MG63 (cell line): ENCODE measurements at regions not wholly inside any gene's neighbourhood (a gene's known extent, or its start where the extent isn't known, plus 50 kb on each side); places are given as distances from the start of the nearest gene placed in this dataset.
"Not testable (repeated sequence)": the region's sequence is repeated elsewhere in the genome, so short reads cannot be mapped to it uniquely, and the experiment has no call there.

ENCODE experiments used
- DNase-seq: peaks from one replicate; pipeline ENCODE4 v3.0.0-alpha.2; 2020
- H3K27me3 ChIP-seq: fragments of 250-450 bp; sonication (Bioruptor Pico); 2 replicates; pipeline ENCODE4 v1.5.1; 2020; ENCODE audit warnings: mild to moderate bottlenecking, moderate library complexity
- H3K36me3 ChIP-seq: fragments of 250-450 bp; sonication (Bioruptor Pico); 2 replicates; pipeline ENCODE4 v1.5.1; 2020; ENCODE audit warnings: mild to moderate bottlenecking, moderate library complexity
- H3K4me3 ChIP-seq: fragments of 250-450 bp; sonication (Bioruptor Pico); 2 replicates; pipeline ENCODE4 v1.5.1; 2020; ENCODE audit warnings: mild to moderate bottlenecking, moderate library complexity
- H3K9me3 ChIP-seq: fragments of 250-450 bp; sonication (Bioruptor Pico); 2 replicates; pipeline ENCODE4 v1.5.1; 2020; ENCODE audit warnings: mild to moderate bottlenecking, moderate library complexity

DNA sequence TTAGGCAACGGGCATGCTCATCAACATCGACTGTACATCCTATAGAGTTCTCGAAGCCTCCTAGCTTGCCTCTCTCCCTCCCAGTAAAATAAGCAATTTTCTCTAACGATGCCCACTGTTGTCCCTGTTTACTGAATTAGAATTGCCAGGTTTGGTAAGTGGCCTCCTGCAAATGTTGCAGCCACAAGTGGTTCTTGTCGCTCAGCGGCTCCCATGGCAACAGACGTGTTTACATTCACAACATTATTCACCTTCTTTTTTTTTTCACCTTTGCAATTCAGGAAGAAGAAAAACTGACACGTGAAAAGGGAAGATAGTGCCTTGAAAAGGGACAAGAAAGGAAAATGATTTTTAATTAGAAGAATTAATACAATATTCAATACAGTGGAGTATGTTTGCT lies 100.9 kb upstream of the PKP2 start:
- H3K27me3 ChIP-seq: no peaks in the 10 kb centered on the region
- no peaks in the 10 kb centered on the region for H3K36me3 ChIP-seq
- no peak for DNase-seq
- H3K4me3 ChIP-seq: no peak overlapping the region
- H3K9me3 ChIP-seq: no peaks in the 10 kb centered on the region

DNA sequence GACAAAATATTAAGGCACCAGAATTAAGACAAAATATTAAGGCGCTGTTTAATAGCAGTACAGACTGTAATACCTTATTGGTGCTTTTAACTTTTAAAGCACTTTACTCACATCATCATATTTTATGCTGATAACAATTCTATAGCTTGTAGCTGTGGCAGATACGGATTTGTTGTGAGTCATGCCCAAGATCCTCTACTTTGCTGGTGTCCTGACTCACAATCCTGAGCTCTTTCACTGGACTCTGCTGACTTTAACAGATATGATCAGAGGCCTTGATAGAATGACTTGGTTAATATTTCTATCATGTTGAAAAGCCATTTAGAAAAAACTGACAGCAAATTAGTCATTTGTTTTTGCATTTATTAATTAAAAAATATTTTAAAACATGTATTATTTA lies 99.0 kb upstream of the PKP2 start:
- Histone ChIP-seq H3K27me3 (no peaks in the 10 kb centered on the region), H3K36me3 (no peaks in the 10 kb centered on the region), H3K9me3 (no peaks in the 10 kb centered on the region), H3K4me3 (no peak overlapping the region)
- DNase-seq: no peak

DNA sequence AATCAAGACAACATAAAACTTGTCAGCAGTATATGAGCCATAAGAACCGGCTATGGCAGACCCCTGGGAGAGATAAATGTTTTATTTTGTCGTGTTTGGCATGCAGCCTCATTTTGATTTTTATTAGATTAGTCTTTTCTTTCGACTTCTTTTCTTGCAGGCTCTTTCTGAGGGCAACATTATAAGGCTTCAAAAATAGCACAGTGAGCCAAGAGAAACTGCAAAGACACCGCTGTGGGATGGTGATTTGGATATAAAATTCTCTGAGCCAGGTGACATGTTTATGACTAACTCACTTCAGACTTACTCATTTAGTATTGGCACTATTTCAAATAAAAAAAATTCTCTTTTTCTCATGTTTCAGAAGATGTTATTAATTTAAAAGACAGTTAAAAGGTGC lies 96.8 kb upstream of the PKP2 start:
- Histone ChIP-seq H3K27me3 (no peaks in the 10 kb centered on the region), H3K4me3 (no peak overlapping the region), H3K9me3 (no peaks in the 10 kb centered on the region), H3K36me3 (no peaks in the 10 kb centered on the region)
- no peak for DNase-seq

DNA sequence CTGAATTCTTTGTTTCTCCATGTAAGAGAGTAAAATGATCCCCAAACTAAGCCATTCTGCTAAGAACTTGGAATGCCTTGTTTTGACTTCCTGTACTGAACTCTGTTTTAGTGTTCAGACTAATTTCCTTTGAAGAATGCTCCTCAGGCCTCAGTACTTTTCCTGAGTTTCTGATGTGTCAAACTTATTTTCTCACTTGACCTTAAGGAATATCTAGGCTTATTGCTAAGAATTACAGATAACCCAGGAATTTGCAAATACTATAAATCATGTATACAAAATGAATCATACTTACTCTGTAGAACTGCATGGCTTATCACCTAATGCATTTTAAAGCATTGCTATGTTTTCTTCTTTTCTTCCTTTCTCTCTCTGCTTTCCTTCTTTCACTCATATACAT lies 93.1 kb upstream of the PKP2 start:
- no peak overlapping the region for H3K4me3 ChIP-seq
- no peaks in the 10 kb centered on the region for H3K27me3 ChIP-seq
- no peak for DNase-seq
- H3K36me3 ChIP-seq: no peaks in the 10 kb centered on the region
- no peaks in the 10 kb centered on the region for H3K9me3 ChIP-seq

DNA sequence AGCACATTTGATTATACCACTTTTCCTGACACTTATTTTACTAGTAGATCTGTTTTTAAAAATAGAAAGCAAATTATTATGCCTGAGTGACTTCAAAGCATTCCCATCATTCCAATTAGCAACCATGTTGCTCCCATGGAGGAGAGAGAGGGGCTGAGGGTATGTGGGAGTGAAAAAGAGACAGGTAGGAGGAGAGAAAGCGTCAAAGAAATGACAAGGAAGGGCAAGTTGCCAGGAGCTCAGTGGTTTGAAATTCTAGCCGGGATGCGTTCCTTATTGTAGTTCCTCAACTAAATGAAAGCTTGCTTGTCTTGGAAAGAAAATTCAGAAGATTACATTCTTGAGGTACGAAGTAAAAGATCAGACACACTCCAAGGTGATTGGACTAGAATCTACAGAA lies 92.4 kb upstream of the PKP2 start:
- Histone ChIP-seq H3K36me3 (no peaks in the 10 kb centered on the region), H3K27me3 (no peaks in the 10 kb centered on the region), H3K4me3 (no peak overlapping the region), H3K9me3 (no peaks in the 10 kb centered on the region)
- DNase-seq: no peak

DNA sequence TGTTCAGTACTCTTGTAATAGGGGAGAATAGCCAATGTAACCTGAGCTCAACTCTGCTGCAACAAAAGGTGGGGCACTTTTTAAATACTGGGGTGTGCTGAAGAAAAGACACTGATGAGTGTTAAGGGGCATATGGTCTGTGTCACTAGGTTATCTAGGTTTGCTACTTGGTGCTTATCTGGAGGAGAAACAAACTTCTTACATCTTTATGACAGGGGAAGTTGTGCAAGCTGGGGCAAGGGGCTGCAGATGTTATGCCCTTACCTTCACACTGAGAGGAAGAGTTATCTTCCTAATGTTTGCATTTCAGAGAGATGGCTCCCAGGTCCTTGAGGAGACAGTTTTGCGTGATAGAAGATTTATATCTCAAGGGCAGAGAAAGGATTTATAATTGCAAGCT lies 90.9 kb upstream of the PKP2 start:
- Histone ChIP-seq H3K36me3 (no peaks in the 10 kb centered on the region), H3K4me3 (no peak overlapping the region), H3K9me3 (no peaks in the 10 kb centered on the region), H3K27me3 (no peaks in the 10 kb centered on the region)
- no peak for DNase-seq

DNA sequence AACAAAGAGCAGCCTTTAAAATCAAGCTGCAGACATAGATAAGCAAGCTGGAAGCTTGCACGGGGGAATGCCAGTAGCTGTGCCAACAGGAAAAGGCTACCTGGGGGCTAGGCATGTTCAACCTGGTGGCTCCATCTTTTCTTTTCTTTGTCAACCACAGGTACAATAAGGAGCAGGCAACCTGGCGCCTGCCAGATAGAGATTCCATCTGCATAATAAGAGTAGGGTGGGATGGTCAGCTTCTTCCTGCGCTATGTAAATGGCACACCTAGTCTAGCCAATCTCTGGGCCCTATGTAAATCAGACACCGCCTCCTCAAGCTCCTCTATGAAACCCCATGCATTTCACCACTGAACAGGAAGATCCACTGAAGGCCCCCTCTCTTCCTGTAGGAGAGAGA lies 87.4 kb upstream of the PKP2 start:
- H3K36me3 ChIP-seq: no peaks in the 10 kb centered on the region
- DNase-seq: no peak
- no peaks in the 10 kb centered on the region; the same call in 1 of the 2 replicates for H3K27me3 ChIP-seq
- no peak overlapping the region for H3K4me3 ChIP-seq
- no peaks in the 10 kb centered on the region for H3K9me3 ChIP-seq

DNA sequence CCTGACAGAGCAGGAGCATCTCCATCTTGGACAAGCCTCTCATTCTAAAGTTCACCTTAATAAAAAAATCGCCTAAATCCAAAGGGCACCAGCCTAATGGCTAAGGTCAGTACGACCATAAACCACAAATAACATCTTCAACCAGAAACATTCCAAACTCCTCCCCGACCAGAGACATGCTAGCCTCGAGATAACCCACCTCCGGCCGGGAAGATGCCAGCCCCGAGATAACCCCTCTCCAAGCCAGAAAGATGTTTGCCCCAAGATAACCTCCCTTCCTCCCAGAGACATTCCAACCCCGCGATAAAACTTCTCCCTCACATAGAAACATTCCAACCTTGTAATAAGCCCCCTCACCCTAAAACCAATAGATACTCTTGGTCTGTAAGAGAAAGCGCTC lies 86.8 kb upstream of the PKP2 start:
- Histone ChIP-seq H3K4me3 (no peak overlapping the region), H3K9me3 (no peaks in the 10 kb centered on the region), H3K36me3 (no peaks in the 10 kb centered on the region), H3K27me3 (no peaks in the 10 kb centered on the region; the same call in 1 of the 2 replicates)
- no peak for DNase-seq

DNA sequence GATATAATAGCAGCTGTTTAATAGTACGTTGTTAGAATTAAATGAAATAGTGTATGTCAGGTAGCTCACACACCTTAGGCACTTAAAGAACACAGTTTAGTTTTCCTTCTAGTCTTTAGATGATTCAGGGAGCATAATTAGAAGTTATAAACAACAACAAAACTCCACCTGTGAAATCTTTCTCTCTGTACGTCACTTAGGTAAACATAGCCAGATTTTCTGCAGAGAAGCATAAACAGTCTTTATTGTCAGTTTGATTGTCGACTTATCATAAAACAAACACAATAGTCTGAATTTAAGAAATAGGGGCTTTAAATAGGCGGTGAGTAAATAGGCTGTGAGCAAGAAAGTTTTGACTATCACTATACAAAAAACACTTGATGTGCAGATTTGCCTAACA lies 84.6 kb upstream of the PKP2 start:
- no peaks in the 10 kb centered on the region for H3K9me3 ChIP-seq
- DNase-seq: no peak
- H3K4me3 ChIP-seq: no peak overlapping the region
- no peaks in the 10 kb centered on the region for H3K36me3 ChIP-seq
- no peaks in the 10 kb centered on the region; the same call in 1 of the 2 replicates for H3K27me3 ChIP-seq

DNA sequence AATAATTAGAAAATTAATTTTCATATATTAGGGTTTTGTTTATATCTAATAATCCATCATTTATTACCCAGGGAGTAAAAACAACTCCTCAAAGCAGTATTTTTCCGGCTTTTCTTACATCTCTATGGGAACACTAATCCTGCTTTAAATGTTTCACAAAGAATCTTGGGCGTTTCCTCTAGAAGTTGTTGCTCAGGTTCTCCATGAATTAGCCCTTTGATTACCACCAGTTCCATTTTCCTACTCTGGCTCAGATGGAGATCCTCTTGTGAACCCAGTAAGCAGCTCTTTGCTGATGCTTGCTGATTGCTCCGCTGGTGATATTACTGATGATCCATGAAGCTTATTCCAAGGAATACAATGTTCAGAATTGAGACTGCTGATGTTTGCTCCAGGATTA lies 78.5 kb upstream of the PKP2 start:
- DNase-seq: no peak
- Histone ChIP-seq H3K36me3 (no peaks in the 10 kb centered on the region), H3K27me3 (no peaks in the 10 kb centered on the region), H3K4me3 (no peak overlapping the region), H3K9me3 (no peaks in the 10 kb centered on the region)

DNA sequence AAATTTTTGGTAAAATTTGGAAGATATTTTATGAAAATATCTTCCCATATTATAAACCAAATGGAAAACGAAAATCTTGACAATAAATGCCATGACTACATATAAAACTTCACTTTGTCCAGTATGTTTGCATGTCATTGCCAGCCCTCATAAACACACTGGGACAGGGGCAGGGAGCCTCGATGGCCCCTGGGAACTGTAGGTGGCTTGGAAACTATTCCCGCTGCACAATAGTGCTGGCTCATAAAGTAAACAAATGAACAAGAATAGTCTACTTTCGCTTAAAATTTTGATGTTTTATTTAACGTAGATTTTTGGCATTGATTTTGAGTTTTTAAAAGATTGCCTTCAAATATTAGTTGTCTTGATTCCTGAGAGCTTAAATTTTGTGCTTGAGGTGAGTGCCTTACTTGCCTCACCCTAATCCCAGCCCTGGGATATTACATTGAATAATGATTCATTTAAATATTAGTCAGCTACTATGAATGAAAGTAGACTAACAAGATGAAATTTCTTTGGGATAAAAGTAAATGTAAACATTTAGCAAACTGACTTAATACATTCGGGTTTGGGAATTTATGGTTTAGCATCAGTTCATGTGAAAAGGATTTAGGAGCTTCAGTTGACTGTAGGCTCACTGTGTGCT lies 74.0 kb upstream of the PKP2 start:
- Histone ChIP-seq H3K4me3 (no peak overlapping the region), H3K36me3 (no peaks in the 10 kb centered on the region), H3K27me3 (no peaks in the 10 kb centered on the region), H3K9me3 (no peaks in the 10 kb centered on the region)
- no peak for DNase-seq

DNA sequence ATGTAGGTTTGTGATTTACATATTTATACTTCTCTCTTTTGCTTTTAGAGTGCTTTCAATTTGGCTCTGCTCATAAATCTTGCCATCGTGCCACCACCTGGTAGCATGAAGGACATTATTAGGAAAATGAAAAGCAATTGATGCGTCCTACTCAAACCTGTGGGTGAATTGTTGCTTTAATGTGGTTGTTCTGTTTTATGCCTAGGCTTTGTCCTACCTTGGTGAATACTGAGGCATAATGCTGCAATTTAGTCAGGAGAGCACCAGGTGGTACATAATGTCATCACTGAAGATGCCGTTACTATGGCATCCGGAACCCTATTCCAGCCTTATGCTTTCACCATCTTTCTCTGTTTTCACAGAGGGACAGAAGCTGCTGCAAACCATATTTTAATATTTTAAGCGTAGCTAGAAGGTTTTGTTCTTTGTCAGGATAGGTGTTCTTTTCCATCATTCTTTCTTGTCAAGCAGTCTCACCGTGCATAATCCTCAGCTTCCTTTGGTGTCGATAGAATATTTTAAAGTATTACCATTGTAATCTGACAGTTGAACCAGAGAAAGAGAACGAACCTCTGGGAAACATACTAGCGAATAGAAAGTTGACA lies 68.5 kb upstream of the PKP2 start:
- Histone ChIP-seq H3K4me3 (no peak overlapping the region), H3K27me3 (no peaks in the 10 kb centered on the region), H3K9me3 (no peaks in the 10 kb centered on the region), H3K36me3 (no peaks in the 10 kb centered on the region)
- DNase-seq: no peak

DNA sequence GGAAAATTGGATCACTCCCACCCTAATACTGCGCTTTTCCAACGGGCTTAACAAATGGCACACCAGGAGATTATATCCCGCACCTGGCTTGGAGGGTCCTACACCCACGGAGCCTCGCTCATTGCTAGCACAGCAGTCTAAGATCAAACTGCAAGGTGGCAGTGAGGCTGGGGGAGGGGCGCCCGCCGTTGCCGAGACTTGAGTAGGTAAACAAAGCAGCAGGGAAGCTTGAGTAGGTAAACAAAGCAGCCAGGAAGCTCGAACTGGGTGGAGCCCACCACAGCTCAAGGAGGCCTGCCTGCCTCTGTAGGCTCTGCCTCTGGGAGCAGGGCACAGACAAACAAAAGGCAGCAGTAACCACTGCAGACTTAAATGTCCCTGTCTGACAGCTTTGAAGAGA lies 59.8 kb upstream of the PKP2 start:
- H3K36me3 ChIP-seq, DNase-seq, H3K27me3 ChIP-seq: not testable (repeated sequence)

DNA sequence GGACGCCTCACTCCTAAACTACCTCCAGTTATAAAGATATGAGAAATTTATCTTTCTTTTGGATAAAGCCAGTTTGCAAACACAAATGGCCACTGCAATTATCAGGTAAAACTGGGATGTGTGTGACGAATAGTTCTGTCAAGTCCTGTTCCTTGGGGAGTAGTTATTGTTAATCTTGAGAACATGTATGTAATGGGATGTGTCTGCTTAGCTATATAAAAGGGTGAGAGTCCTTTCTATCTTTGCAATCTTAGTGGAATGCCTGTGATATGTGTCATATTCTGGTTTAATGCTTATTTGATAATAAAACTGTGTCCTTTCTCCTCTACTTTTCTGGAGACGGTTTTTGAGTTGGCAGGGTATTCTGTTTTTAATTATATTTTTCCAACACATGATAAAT lies 56.1 kb upstream of the PKP2 start:
- no peaks in the 10 kb centered on the region for H3K9me3 ChIP-seq
- no peak for DNase-seq
- no peaks in the 10 kb centered on the region for H3K36me3 ChIP-seq
- no peaks in the 10 kb centered on the region for H3K27me3 ChIP-seq
- no peak overlapping the region for H3K4me3 ChIP-seq

More for the DNA sequence above, 59.8 kb upstream of the PKP2 start:
- H3K9me3 ChIP-seq, H3K4me3 ChIP-seq: not testable (repeated sequence)

DNA sequence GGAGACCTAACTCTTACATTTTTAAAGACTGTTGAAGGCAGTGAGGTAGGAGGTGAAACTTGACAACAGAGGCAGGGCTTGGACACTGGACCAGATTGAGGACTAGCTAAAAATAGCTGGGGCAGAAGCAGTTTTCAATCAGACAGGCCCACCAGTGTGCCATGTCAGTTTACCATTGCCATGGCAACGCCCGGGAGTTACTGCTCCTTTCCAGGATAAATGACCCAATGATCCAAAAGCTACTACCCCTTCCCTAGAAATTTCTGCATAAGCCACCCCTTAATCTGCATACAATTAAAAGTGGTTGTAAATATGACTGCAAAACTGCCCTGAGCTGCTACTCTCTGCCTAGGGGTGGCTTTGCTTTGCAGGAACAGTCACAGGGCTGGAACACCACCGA lies 53.2 kb upstream of the PKP2 start:
- H3K36me3 ChIP-seq: no peaks in the 10 kb centered on the region
- H3K4me3 ChIP-seq: no peak overlapping the region
- H3K27me3 ChIP-seq: no peaks in the 10 kb centered on the region
- no peak for DNase-seq
- H3K9me3 ChIP-seq: no peaks in the 10 kb centered on the region

DNA sequence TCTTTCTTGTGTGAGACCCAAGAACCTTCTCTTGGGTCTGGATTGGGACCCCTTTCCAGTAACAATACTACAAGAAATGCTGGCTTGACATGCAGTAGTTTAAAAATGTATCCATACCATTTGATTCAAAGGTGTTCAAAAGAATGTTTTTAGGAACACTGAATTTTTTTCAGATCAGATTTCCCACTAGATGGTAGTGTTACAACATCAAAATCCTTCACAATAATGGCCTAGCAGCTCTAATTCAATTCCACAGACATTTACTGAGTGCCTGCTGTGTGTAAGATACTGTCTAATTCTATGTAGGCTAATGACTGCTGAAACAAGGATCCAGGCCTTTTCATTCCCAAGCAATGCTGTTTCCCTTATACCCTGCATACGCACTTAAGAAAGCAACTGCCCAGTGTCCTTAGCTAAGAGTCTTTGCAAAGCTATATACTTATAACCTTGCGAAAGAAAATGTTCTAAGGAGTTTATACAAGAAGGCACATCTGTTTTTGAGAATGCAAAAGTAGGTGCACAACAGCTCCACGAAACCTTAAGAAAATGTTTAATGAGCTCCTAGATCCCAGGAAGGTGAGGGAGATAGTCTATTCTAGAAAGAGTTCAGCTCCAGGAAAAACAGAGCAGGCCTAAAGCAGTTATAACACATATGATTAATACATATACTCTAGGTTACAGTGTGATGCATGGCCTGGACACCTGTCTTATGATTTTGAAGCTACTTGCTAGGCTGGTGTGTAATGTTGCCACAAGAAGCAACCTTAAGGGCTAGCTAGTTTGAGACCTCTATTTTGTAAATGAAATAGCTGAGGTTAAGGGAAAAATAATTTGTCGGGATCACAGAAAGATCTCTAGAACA lies 50.9 kb upstream of the PKP2 start:
- Histone ChIP-seq H3K4me3 (no peak overlapping the region), H3K36me3 (no peaks in the 10 kb centered on the region), H3K9me3 (no peaks in the 10 kb centered on the region; the same call in 1 of the 2 replicates), H3K27me3 (no peaks in the 10 kb centered on the region)
- no peak for DNase-seq

DNA sequence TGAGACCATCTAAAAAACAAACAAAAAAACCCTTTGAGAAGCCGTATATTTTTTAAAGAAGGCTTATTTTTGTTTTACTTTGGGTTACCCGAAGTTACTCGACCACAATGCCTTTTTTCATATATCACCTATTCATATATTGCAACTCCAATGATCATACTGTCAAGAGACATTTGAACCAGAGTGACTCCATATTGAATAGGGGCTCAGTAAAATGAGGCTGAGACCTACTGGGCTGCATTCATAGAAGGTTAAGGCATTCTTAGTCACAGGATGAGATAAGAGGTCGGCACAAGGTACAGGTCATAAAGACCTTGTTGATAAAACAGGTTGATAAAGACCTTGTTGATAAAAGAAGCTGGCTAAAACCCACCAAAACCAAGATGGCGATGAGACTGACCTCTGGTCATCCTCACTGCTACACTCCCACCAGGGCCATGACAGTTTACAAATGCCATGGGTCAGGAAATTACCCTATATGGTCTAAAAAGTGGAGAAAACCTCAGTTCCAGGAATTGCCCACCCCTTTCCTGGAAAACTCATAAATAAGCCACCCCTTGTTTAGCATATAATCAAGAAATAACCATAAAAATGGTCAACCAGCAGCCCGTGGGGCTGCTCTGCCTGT lies 50.0 kb upstream of the PKP2 start:
- Histone ChIP-seq H3K27me3 (no peaks in the 10 kb centered on the region), H3K9me3 (no peaks in the 10 kb centered on the region; the same call in 1 of the 2 replicates), H3K36me3 (no peaks in the 10 kb centered on the region), H3K4me3 (no peak overlapping the region)
- no peak for DNase-seq
